GM12865 (cell line): ENCODE measurements at regions not wholly inside any gene's neighbourhood (a gene's known extent, or its start where the extent isn't known, plus 50 kb on each side); places are given as distances from the start of the nearest gene placed in this dataset.
"Not testable (repeated sequence)": the region's sequence is repeated elsewhere in the genome, so short reads cannot be mapped to it uniquely, and the experiment has no call there.

Experiments used
- DNase-seq: peaks from one replicate; pipeline ENCODE4 v3.0.0; 2010; ENCODE audit warnings: low read depth
- H3K4me3 ChIP-seq: 2 replicates; pipeline ENCODE4 v1.5.1; 2011; ENCODE audit warnings: mild to moderate bottlenecking, low read depth, low read length, control low read depth
- CTCF ChIP-seq: IDR thresholded peaks from 2 replicates; pipeline ENCODE4 v1.5.1; 2011; ENCODE audit warnings: low read length, control low read depth, low read depth, inconsistent platforms; ENCODE audit not compliant: insufficient read depth; ENCODE audit errors: missing control alignments

- H3K4me3 ChIP-seq: no peak overlapping the region
- no peak for TF ChIP-seq CTCF
- no peak for DNase-seq
Measured at GRCh38 chr7:65554-65953, 126.8 kb upstream of the FAM20C start.

GRCh38 chr7:66296-66695 is 126.1 kb upstream of the FAM20C start:
- no peak for TF ChIP-seq CTCF
- no peak for DNase-seq
- H3K4me3 ChIP-seq: no peak overlapping the region

- DNase-seq: no peak
- TF ChIP-seq CTCF: no peak
- H3K4me3 ChIP-seq: no peak overlapping the region
Measured at GRCh38 chr7:66741-67140, 125.6 kb upstream of the FAM20C start.

- DNase-seq: no peak
- H3K4me3 ChIP-seq: no peak overlapping the region
- TF ChIP-seq CTCF: no peak
Measured at GRCh38 chr7:67661-68395, 124.5 kb upstream of the FAM20C start.

GRCh38 chr7:68629-69028 is 123.7 kb upstream of the FAM20C start:
- no peak overlapping the region for H3K4me3 ChIP-seq
- TF ChIP-seq CTCF: no peak
- DNase-seq: no peak

- DNase-seq, H3K4me3 ChIP-seq: not testable (repeated sequence)
Measured at GRCh38 chr7:69052-69451, 123.3 kb upstream of the FAM20C start.

GRCh38 chr7:69499-70123 is 122.8 kb upstream of the FAM20C start:
- H3K4me3 ChIP-seq, DNase-seq: not testable (repeated sequence)

- DNase-seq, H3K4me3 ChIP-seq: not testable (repeated sequence)
Measured at GRCh38 chr7:70207-70606, 122.2 kb upstream of the FAM20C start.

GRCh38 chr7:70989-71388 is 121.4 kb upstream of the FAM20C start:
- DNase-seq, H3K4me3 ChIP-seq: not testable (repeated sequence)

GRCh38 chr7:72266-73057 is 119.9 kb upstream of the FAM20C start:
- not testable (repeated sequence) for H3K4me3 ChIP-seq, DNase-seq

- not testable (repeated sequence) for DNase-seq, H3K4me3 ChIP-seq
Measured at GRCh38 chr7:73058-73331, 119.4 kb upstream of the FAM20C start.

- H3K4me3 ChIP-seq, DNase-seq: not testable (repeated sequence)
Measured at GRCh38 chr7:74008-74540, 118.3 kb upstream of the FAM20C start.

- not testable (repeated sequence) for H3K4me3 ChIP-seq, DNase-seq
Measured at GRCh38 chr7:75511-75910, 116.9 kb upstream of the FAM20C start.
